Activated CD8-positive, alpha-beta T cell treated with anti-CD3 and anti-CD28 coated beads, Interleukin-2, amount 10 ng/mL, durations not matched to agents 7 days and 5 days (primary cell): ENCODE measurements at regions not wholly inside any gene's neighbourhood (a gene's known extent, or its start where the extent isn't known, plus 50 kb on each side); places are given as distances from the start of the nearest gene placed in this dataset.

Experiments
- ATAC-seq: fragments of 150-1000 bp; cut with Tn5 transposase; one replicate; pipeline ENCODE4 v1.10.0; 2021; ENCODE audit warnings: moderate library complexity
- CTCF ChIA-PET: fragments of 350-600 bp; sonication (Branson Sonifier 250); formaldehyde crosslinking; loops from one replicate; lab custom pipeline; 2021; ENCODE audit warnings: antibody characterized with exemption; lab: Charles Lee
- POLR2A ChIA-PET: fragments of 350-600 bp; sonication (Branson Sonifier 250); formaldehyde crosslinking; loops from one replicate; lab custom pipeline; 2021; ENCODE audit warnings: antibody characterized with exemption; lab: Charles Lee
- DNase-seq: peaks from one replicate; pipeline ENCODE4 v3.0.0-alpha.2; 2020
- H3K27ac Mint-ChIP-seq: one replicate; pipeline ENCODE4 v1.8.0; 2021; ENCODE audit warnings: mild to moderate bottlenecking, mixed read lengths
- H3K27me3 Mint-ChIP-seq: one replicate; pipeline ENCODE4 v1.8.0; 2021; ENCODE audit warnings: low read depth, mixed read lengths
- H3K36me3 Mint-ChIP-seq: one replicate; pipeline ENCODE4 v1.8.0; 2021; ENCODE audit warnings: low read depth, mixed read lengths
- H3K4me1 Mint-ChIP-seq: one replicate; pipeline ENCODE4 v1.8.0; 2021; ENCODE audit warnings: low read depth, mixed read lengths
- H3K4me3 Mint-ChIP-seq: one replicate; pipeline ENCODE4 v1.8.0; 2021; ENCODE audit warnings: mild to moderate bottlenecking, mixed read lengths
- H3K9me3 Mint-ChIP-seq: one replicate; pipeline ENCODE4 v1.8.0; 2022; ENCODE audit warnings: mixed read lengths; ENCODE audit not compliant: insufficient read depth

GRCh38 chr2:238565031-238565430, 138.3 kb downstream of the ASB1 start:
- Mint-ChIP-seq H3K27me3 (no peaks in the 10 kb centered on the region), H3K4me3 (no peak overlapping the region)

GRCh38 chr2:238566001-238566645, 139.4 kb downstream of the ASB1 start:
- ATAC-seq = no peak
- no peak overlapping the region for H3K4me3 Mint-ChIP-seq
- no peaks in the 10 kb centered on the region for H3K9me3 Mint-ChIP-seq
- no peaks in the 10 kb centered on the region for H3K27me3 Mint-ChIP-seq
- H3K36me3 Mint-ChIP-seq = no peaks in the 10 kb centered on the region
- H3K27ac Mint-ChIP-seq = no peak overlapping the region
- H3K4me1 Mint-ChIP-seq = no peaks in the 10 kb centered on the region
- ChIA-PET POLR2A (no interaction called here), CTCF (no interaction called here)
- DNase-seq = no peak

More at GRCh38 chr2:238565031-238565430, 138.3 kb downstream of the ASB1 start:
- ChIA-PET CTCF (no interaction called here), POLR2A (interaction anchor here (0.6 kb wide), 1 partner anchor 184 kb away, joined by 3 read pairs; no protein-coding TSS in a partner anchor)
- no peaks in the 10 kb centered on the region for H3K4me1 Mint-ChIP-seq
- H3K9me3 Mint-ChIP-seq = no peaks in the 10 kb centered on the region
- no peak overlapping the region for H3K27ac Mint-ChIP-seq
- DNase-seq = no peak
- ATAC-seq = no peak
- H3K36me3 Mint-ChIP-seq = no peaks in the 10 kb centered on the region

DNA sequence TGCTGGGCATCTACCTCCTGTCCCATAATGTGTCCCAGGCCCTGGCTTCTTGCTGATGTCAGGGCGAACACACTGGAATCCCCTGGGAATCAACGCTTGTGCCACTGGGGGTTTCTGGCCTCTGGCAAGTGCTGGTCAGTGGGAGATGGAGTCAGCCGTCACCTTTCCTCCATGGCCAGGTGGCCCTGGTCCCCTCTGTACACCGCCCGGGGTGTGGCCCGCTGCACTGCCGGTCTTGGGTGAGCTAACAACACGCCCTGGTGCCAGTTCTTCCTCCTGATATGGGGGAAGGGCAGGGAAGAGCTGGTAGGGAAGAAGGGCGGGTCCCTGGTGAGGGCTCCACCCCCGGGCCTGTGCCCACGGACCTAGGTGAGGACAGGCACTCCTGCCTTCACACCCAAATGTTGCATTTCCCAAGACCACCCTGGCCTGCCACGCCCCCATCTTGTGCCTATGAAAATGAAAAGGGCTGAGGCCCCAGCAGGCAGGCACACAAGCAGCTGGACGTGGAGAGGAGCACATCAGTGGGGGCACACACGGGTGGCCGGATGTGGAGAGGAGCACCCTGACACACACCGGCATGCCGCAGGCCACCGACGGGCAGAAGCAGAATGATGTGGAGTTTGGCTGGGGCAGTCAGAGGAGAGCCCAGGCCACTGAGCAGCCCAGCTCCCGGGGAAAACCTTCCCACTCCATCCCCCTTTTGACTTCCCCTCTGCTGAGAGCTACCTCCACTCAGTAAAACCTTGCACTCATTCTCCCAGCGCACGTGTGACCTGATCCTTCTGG, 140.5 kb downstream of the ASB1 start:
- CTCF ChIA-PET = no interaction called here
- DNase-seq (no peak), ATAC-seq (no peak)
- H3K36me3 Mint-ChIP-seq = no peaks in the 10 kb centered on the region
- H3K27me3 Mint-ChIP-seq = no peaks in the 10 kb centered on the region
- H3K27ac Mint-ChIP-seq = no peak overlapping the region
- no peaks in the 10 kb centered on the region for H3K9me3 Mint-ChIP-seq
- H3K4me1 Mint-ChIP-seq = no peaks in the 10 kb centered on the region
- H3K4me3 Mint-ChIP-seq = no peak overlapping the region
- POLR2A ChIA-PET = interaction anchor here (1.0 kb wide), 1 partner anchor 44 kb away, joined by 4 read pairs; no protein-coding TSS in a partner anchor

DNA sequence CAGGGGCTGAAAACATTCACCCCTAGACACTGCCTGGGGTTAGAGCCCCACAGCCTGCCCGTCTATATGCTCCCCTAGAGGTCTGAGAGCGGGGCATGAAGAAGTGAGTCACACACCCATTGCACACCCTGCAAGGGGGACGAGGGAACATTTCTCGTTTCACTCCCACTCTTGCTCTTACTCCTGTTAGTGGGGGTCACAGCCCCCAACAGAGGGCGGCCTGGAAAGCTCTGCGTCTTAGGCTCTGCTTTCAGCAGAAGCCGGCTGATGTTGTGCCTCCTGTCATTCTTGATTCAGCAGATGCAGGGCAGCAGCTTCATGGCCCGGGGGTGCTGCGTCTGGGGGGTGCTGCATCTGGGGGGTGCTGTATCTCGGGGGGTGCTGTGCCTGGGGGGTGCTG, 141.3 kb downstream of the ASB1 start:
- POLR2A ChIA-PET = interaction anchor here (1.0 to 1.1 kb wide), 2 partner anchors 9 to 45 kb away, joined by 3 to 4 read pairs; no protein-coding TSS in a partner anchor
- ATAC-seq = no peak
- no peaks in the 10 kb centered on the region for H3K4me1 Mint-ChIP-seq
- CTCF ChIA-PET = no interaction called here
- no peaks in the 10 kb centered on the region for H3K9me3 Mint-ChIP-seq
- H3K27ac Mint-ChIP-seq = no peak overlapping the region
- H3K27me3 Mint-ChIP-seq = no peaks in the 10 kb centered on the region
- DNase-seq = no peak
- H3K36me3 Mint-ChIP-seq = no peaks in the 10 kb centered on the region
- no peak overlapping the region for H3K4me3 Mint-ChIP-seq

GRCh38 chr2:238568455-238569440, 142.0 kb downstream of the ASB1 start:
- no peak for ATAC-seq
- ChIA-PET CTCF (no interaction called here), POLR2A (interaction anchor here (1.0 to 1.1 kb wide), 2 partner anchors 10 to 46 kb away, joined by 3 to 4 read pairs; no protein-coding TSS in a partner anchor)
- H3K36me3 Mint-ChIP-seq = no peaks in the 10 kb centered on the region
- H3K27me3 Mint-ChIP-seq = no peaks in the 10 kb centered on the region
- no peak for DNase-seq
- H3K9me3 Mint-ChIP-seq = no peaks in the 10 kb centered on the region
- no peaks in the 10 kb centered on the region for H3K4me1 Mint-ChIP-seq
- H3K4me3 Mint-ChIP-seq = no peak overlapping the region
- H3K27ac Mint-ChIP-seq = no peak overlapping the region

- Mint-ChIP-seq H3K36me3 (no peaks in the 10 kb centered on the region), H3K4me3 (no peak overlapping the region), H3K9me3 (no peaks in the 10 kb centered on the region), H3K27me3 (no peaks in the 10 kb centered on the region), H3K27ac (no peak overlapping the region), H3K4me1 (no peaks in the 10 kb centered on the region)
- no peak for ATAC-seq
- ChIA-PET CTCF (no interaction called here), POLR2A (no interaction called here)
- no peak for DNase-seq
Measured at GRCh38 chr2:238569507-238570195, 142.9 kb downstream of the ASB1 start.

DNA sequence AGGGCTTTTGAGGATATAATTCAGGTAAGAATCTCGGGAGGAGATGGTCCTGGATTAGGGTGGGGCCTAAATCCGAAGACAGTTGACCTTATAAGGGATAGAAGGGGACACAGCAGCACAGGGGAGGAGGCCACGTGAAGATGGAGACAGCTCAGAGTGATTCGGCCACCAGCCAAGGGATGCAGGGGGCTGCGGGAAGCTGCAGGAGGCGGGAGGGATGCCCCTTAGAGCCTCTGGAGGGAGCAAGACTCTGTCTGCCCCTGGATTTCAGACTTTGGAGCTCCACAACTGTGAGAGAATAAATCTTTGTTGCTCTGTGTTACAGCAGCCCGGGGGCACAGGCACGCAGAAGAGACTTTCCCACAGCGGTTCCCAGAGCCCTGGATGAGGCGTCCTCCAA, 143.7 kb downstream of the ASB1 start:
- CTCF ChIA-PET = no interaction called here
- POLR2A ChIA-PET = no interaction called here
- Mint-ChIP-seq H3K27ac (no peak overlapping the region), H3K9me3 (no peaks in the 10 kb centered on the region), H3K27me3 (no peaks in the 10 kb centered on the region), H3K4me1 (no peaks in the 10 kb centered on the region), H3K36me3 (no peaks in the 10 kb centered on the region), H3K4me3 (no peak overlapping the region)
- no peak for DNase-seq
- no peak for ATAC-seq

GRCh38 chr2:238570926-238571325, 144.2 kb downstream of the ASB1 start:
- Mint-ChIP-seq H3K4me1 (no peaks in the 10 kb centered on the region), H3K9me3 (no peaks in the 10 kb centered on the region), H3K4me3 (no peak overlapping the region), H3K36me3 (no peaks in the 10 kb centered on the region), H3K27me3 (no peaks in the 10 kb centered on the region), H3K27ac (no peak overlapping the region)
- POLR2A ChIA-PET = no interaction called here
- CTCF ChIA-PET = no interaction called here
- ATAC-seq (no peak), DNase-seq (no peak)

GRCh38 chr2:238571661-238572372, 145.1 kb downstream of the ASB1 start:
- Mint-ChIP-seq H3K27me3 (no peaks in the 10 kb centered on the region), H3K9me3 (no peaks in the 10 kb centered on the region), H3K4me1 (no peaks in the 10 kb centered on the region), H3K36me3 (no peaks in the 10 kb centered on the region), H3K4me3 (no peak overlapping the region), H3K27ac (no peak overlapping the region)
- ChIA-PET POLR2A (interaction anchor here (0.6 kb wide), 1 partner anchor 80 kb away, joined by 3 read pairs; no protein-coding TSS in a partner anchor), CTCF (interaction anchor here (1.0 kb wide), 1 partner anchor 201 kb away, joined by 3 read pairs; no protein-coding TSS in a partner anchor)
- ATAC-seq (no peak), DNase-seq (no peak)

GRCh38 chr2:238573065-238573778, 146.5 kb downstream of the ASB1 start:
- H3K4me3 Mint-ChIP-seq = no peak overlapping the region
- ATAC-seq = peak; percentile 44
- no peaks in the 10 kb centered on the region for H3K4me1 Mint-ChIP-seq
- H3K27me3 Mint-ChIP-seq = no peaks in the 10 kb centered on the region
- no peaks in the 10 kb centered on the region for H3K36me3 Mint-ChIP-seq
- H3K27ac Mint-ChIP-seq = no peak overlapping the region
- ChIA-PET POLR2A (interaction anchor here (0.6 kb wide), 1 partner anchor 28 kb away, joined by 4 read pairs; no protein-coding TSS in a partner anchor), CTCF (interaction anchor here (0.6 to 1.0 kb wide), 3 partner anchors 14 to 202 kb away, joined by 3 read pairs; no protein-coding TSS in a partner anchor)
- DNase-seq = peak; percentile 26
- H3K9me3 Mint-ChIP-seq = no peaks in the 10 kb centered on the region
